K562 (cell line): ENCODE measurements at regions not wholly inside any gene's neighbourhood (a gene's known extent, or its start where the extent isn't known, plus 50 kb on each side); places are given as distances from the start of the nearest gene placed in this dataset.

Source experiments
- ATAC-seq: fragments of 200-7000 bp; cut with Tn5 transposase; 3 replicates; pipeline ENCODE4 v1.9.1; 2020; ENCODE audit warnings: moderate library complexity
- BruUV-seq: library from RNA; stranded (reverse); fragments of 400-500 nt; replicated peaks from 2 replicates; lab custom pipeline; 2021; lab: Mats Ljungman, UMichigan
- CTCF ChIA-PET: fragments of 300-600 bp; formaldehyde crosslinking; extraction: SDS; loops from one replicate; lab custom pipeline; 2021; ENCODE audit warnings: low intra/inter-chr PET ratio; lab: Yijun Ruan, JAX
- POLR2A ChIA-PET: fragments of 300-600, 350-650 bp; sonication (Branson Sonifier 250); formaldehyde crosslinking; extraction: SDS; loops from one replicate; lab custom pipeline; 2021; ENCODE audit warnings: antibody characterized with exemption, inconsistent platforms; lab: Yijun Ruan, JAX
- DNase-seq, 4 experiments: peaks; one replicate each; pipeline versions ENCODE4 v3.0.0 to v3.0.0-alpha.2; 2011 to 2018; ENCODE audit warnings: low spot score in 3 of 4, mixed read lengths in 3 of 4; ENCODE audit errors: extremely low read depth in 1 of 4
- FAIRE-seq: peaks from 2 replicates; lab custom pipeline; 2011; peaks lifted over from hg19 to GRCh38; lab: Jason Lieb, UNC
- H2AFZ ChIP-seq: 2 replicates; pipeline ENCODE4 v1.6.0; 2011; ENCODE audit warnings: low read depth, low read length, control low read depth, inconsistent platforms
- H3K27ac ChIP-seq: fragments of 200-600 bp; 3 replicates; pipeline ENCODE4 v1.8.0; 2011; ENCODE audit warnings: low read depth, mild to moderate bottlenecking, control low read depth, inconsistent platforms, low read length, moderate library complexity, mixed read lengths; ENCODE audit errors: extremely low read depth
- H3K27me3 ChIP-seq, 2 experiments: fragments of 300-600 bp in 1 of 2; 2 replicates in 1 of 2; 3 replicates in 1 of 2; pipeline versions ENCODE4 v1.6.0 to v1.8.0; 2011; ENCODE audit warnings: inconsistent platforms in 2 of 2, low read length in 2 of 2, mild to moderate bottlenecking in 1 of 2, mixed read lengths in 1 of 2, moderate library complexity in 1 of 2; ENCODE audit not compliant: control insufficient read depth in 2 of 2, insufficient read depth in 2 of 2
- H3K36me3 ChIP-seq: fragments of 300-600 bp; 3 replicates; pipeline ENCODE4 v1.8.0; 2011; ENCODE audit warnings: mild to moderate bottlenecking, low read length, inconsistent platforms; ENCODE audit not compliant: control insufficient read depth, insufficient read depth
- H3K4me1 ChIP-seq, 2 experiments: fragments of 200-600 bp in 1 of 2; replicated peaks in 1 of 2; 2 replicates in 1 of 2; 3 replicates in 1 of 2; pipeline versions ENCODE4 v1.5.1 to v1.8.0; 2011; ENCODE audit warnings: inconsistent platforms in 2 of 2, low read length in 2 of 2, mild to moderate bottlenecking in 1 of 2, mixed read lengths in 1 of 2, moderate library complexity in 1 of 2; ENCODE audit not compliant: control insufficient read depth in 2 of 2, insufficient read depth in 2 of 2
- H3K4me2 ChIP-seq: 2 replicates; pipeline ENCODE4 v1.6.1; 2011; ENCODE audit warnings: low read length, control low read depth, inconsistent platforms, mixed read lengths; ENCODE audit not compliant: insufficient read depth
- H3K4me3 ChIP-seq: fragments of 200-600 bp; sonication (generic), shearing (Covaris generic); 2 replicates; pipeline ENCODE4 v1.5.1; 2016; ENCODE audit warnings: control low read depth, inconsistent platforms
- H3K79me2 ChIP-seq: fragments of 200-600 bp; 3 replicates; pipeline ENCODE4 v1.8.0; 2011; ENCODE audit warnings: low read length, inconsistent platforms; ENCODE audit not compliant: control insufficient read depth, insufficient read depth
- H3K9ac ChIP-seq, 2 experiments: 2 replicates each; pipeline versions ENCODE4 v1.6.0 to v1.6.1; 2011; ENCODE audit warnings: low read depth in 2 of 2, low read length in 2 of 2, control low read depth in 1 of 2, inconsistent platforms in 1 of 2, mild to moderate bottlenecking in 1 of 2, mixed read lengths in 1 of 2; ENCODE audit not compliant: insufficient read depth in 1 of 2
- H3K9me1 ChIP-seq: one replicate; pipeline ENCODE4 v1.6.0; 2011; ENCODE audit warnings: inconsistent platforms, mild to moderate bottlenecking, low read length, moderate library complexity; ENCODE audit not compliant: control insufficient read depth, insufficient read depth
- H3K9me3 ChIP-seq: replicated peaks from 2 replicates; pipeline ENCODE4 v1.5.1; 2011; ENCODE audit warnings: low read depth, low read length, inconsistent platforms; ENCODE audit not compliant: control insufficient read depth, insufficient read depth
- H4K20me1 ChIP-seq: replicated peaks from 2 replicates; pipeline ENCODE4 v1.6.1; 2011; ENCODE audit warnings: low read length, inconsistent platforms, mixed read lengths; ENCODE audit not compliant: control insufficient read depth, insufficient read depth
- EWSR1 ChIP-seq: fragments of 450-650 bp; IDR thresholded peaks from 2 replicates; pipeline ENCODE4 v1.6.1; 2018; ENCODE audit warnings: borderline replicate concordance, mild to moderate bottlenecking, low read depth, moderate library complexity; ENCODE audit not compliant: partially characterized antibody
- NBN ChIP-seq: fragments of 450-650 bp; IDR thresholded peaks from 2 replicates; pipeline ENCODE4 v1.6.1; 2016; ENCODE audit warnings: low read depth, mild to moderate bottlenecking
- TCFL5 ChIP-seq: fragments of 250-450 bp; sonication (Bioruptor Pico); conservative IDR thresholded peaks from 2 replicates; pipeline ENCODE4 v1.6.1; 2021; ENCODE audit warnings: mild to moderate bottlenecking, moderate library complexity, matching md5 sums
- TFAM ChIP-seq: fragments of 250-450 bp; sonication (Bioruptor Pico); conservative IDR thresholded peaks from 2 replicates; pipeline ENCODE4 v1.5.0; 2021; ENCODE audit warnings: mild to moderate bottlenecking, moderate library complexity
- TGIF2 ChIP-seq: sonication (generic); formaldehyde crosslinking; IDR thresholded peaks from 2 replicates; pipeline ENCODE4 v1.8.1; 2022; ENCODE audit warnings: mild to moderate bottlenecking, missing genetic modification reagents, moderate library complexity
- ZNF431 ChIP-seq: sonication (generic); formaldehyde crosslinking; IDR thresholded peaks from 2 replicates; pipeline ENCODE4 v1.8.0; 2022; ENCODE audit warnings: mild to moderate bottlenecking, missing genetic modification reagents
- WGBS: fragments of 100-300 bp; shearing (Covaris generic); methylation state at CpG from one replicate; pipeline ENCODE4 v1.1.6; 2016; ENCODE audit warnings: low coverage, mixed read lengths; ENCODE audit not compliant: insufficient coverage; ENCODE audit errors: missing lambda C conversion rate; 5-methylcytosine and 5-hydroxymethylcytosine counted together
- in situ Hi-C: fragments of 300-500 bp; cut with MboI; formaldehyde crosslinking; loops from 4 replicates; pipeline ENCODE4 v1.15.0; 2018; ENCODE audit warnings: inconsistent platforms, mixed read lengths
- intact Hi-C: fragments of 100-400 bp; cut with micrococcal nuclease; formaldehyde crosslinking; loops from 2 replicates; pipeline ENCODE4 v1.14.2; 2022
- TF ChIP-seq, protein P1 (sequence below): fragments of 450-650 bp; IDR thresholded peaks from 2 replicates; pipeline ENCODE4 v1.6.1; 2016
- TF ChIP-seq, protein P2 (sequence below): fragments of 250-450 bp; sonication (Bioruptor Pico); IDR thresholded peaks from 2 replicates; pipeline ENCODE4 v1.9.0; 2021; ENCODE audit warnings: mild to moderate bottlenecking, inconsistent platforms
- TF ChIP-seq, protein P3 (sequence below): sonication (generic); IDR thresholded peaks from 2 replicates; pipeline ENCODE4 v1.6.1; 2016
- TF ChIP-seq, protein P4 (sequence below): fragments of 250-450 bp; sonication (Bioruptor Pico); IDR thresholded peaks from 2 replicates; pipeline ENCODE4 v1.8.0; 2022; ENCODE audit warnings: moderate library complexity, mild to moderate bottlenecking, inconsistent platforms

DNA sequence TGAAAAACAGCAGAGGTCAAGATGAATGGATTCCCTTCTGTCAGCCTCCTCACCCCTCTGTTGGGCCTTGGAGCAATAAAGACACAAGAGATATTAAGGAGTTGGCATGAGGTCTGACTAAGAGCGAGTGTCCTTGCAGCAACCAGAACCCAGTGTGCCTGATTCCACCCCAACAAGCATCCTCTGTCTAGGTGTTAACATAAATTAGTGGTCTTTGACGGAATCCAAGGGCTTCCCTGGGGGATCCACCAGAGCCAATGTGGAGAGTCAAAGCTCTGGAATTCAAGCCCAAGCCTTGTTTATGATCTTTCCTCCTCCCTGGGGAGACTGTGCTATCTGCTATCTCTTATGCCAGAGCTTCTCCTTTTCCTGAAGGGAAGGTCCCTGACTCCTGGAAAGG is 128.1 kb upstream of the SMIM23 start:
- Histone ChIP-seq H3K4me1 (no peaks in the 10 kb centered on the region), H3K27ac (no peak overlapping the region), H3K36me3 (no peaks in the 10 kb centered on the region), H3K4me2 (no peak overlapping the region), H4K20me1 (no peaks in the 10 kb centered on the region; the same call in 1 of the 2 replicates), H3K79me2 (no peaks in the 10 kb centered on the region), H3K27me3 (peaks cover 2 to 14% of the 10 kb centered on the region in 2 experiments; a peak in 3 of 5 replicates), H2AFZ (no peak overlapping the region), H3K9ac (no peak overlapping the region), H3K4me3 (no peak overlapping the region), H3K9me1 (no peaks in the 10 kb centered on the region), H3K9me3 (no peaks in the 10 kb centered on the region)
- ATAC-seq = no peak
- DNase-seq = no peak
- no TSS peak for BruUV-seq
- TF ChIP-seq EWSR1 = no peak
- TF ChIP-seq, protein P1, sequence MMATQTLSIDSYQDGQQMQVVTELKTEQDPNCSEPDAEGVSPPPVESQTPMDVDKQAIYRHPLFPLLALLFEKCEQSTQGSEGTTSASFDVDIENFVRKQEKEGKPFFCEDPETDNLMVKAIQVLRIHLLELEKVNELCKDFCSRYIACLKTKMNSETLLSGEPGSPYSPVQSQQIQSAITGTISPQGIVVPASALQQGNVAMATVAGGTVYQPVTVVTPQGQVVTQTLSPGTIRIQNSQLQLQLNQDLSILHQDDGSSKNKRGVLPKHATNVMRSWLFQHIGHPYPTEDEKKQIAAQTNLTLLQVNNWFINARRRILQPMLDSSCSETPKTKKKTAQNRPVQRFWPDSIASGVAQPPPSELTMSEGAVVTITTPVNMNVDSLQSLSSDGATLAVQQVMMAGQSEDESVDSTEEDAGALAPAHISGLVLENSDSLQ = no peak
- TF ChIP-seq, protein P2, sequence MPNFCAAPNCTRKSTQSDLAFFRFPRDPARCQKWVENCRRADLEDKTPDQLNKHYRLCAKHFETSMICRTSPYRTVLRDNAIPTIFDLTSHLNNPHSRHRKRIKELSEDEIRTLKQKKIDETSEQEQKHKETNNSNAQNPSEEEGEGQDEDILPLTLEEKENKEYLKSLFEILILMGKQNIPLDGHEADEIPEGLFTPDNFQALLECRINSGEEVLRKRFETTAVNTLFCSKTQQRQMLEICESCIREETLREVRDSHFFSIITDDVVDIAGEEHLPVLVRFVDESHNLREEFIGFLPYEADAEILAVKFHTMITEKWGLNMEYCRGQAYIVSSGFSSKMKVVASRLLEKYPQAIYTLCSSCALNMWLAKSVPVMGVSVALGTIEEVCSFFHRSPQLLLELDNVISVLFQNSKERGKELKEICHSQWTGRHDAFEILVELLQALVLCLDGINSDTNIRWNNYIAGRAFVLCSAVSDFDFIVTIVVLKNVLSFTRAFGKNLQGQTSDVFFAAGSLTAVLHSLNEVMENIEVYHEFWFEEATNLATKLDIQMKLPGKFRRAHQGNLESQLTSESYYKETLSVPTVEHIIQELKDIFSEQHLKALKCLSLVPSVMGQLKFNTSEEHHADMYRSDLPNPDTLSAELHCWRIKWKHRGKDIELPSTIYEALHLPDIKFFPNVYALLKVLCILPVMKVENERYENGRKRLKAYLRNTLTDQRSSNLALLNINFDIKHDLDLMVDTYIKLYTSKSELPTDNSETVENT (CRISPR knock-in tag) = no peak
- no peak for TF ChIP-seq NBN
- TF ChIP-seq ZNF431 (CRISPR knock-in tag) = no peak
- no peak for TF ChIP-seq TFAM (CRISPR knock-in tag)
- TF ChIP-seq, protein P3, sequence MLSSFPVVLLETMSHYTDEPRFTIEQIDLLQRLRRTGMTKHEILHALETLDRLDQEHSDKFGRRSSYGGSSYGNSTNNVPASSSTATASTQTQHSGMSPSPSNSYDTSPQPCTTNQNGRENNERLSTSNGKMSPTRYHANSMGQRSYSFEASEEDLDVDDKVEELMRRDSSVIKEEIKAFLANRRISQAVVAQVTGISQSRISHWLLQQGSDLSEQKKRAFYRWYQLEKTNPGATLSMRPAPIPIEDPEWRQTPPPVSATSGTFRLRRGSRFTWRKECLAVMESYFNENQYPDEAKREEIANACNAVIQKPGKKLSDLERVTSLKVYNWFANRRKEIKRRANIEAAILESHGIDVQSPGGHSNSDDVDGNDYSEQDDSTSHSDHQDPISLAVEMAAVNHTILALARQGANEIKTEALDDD = no peak
- TF ChIP-seq TCFL5 (CRISPR knock-in tag) = no peak
- TF ChIP-seq, protein P4, sequence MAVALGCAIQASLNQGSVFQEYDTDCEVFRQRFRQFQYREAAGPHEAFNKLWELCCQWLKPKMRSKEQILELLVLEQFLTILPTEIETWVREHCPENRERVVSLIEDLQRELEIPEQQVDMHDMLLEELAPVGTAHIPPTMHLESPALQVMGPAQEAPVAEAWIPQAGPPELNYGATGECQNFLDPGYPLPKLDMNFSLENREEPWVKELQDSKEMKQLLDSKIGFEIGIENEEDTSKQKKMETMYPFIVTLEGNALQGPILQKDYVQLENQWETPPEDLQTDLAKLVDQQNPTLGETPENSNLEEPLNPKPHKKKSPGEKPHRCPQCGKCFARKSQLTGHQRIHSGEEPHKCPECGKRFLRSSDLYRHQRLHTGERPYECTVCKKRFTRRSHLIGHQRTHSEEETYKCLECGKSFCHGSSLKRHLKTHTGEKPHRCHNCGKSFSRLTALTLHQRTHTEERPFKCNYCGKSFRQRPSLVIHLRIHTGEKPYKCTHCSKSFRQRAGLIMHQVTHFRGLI (CRISPR knock-in tag) = no peak
- TF ChIP-seq TGIF2 (CRISPR knock-in tag) = no peak
- CTCF ChIA-PET = no interaction called here
- POLR2A ChIA-PET = interaction anchor here (0.6 to 1.0 kb wide), 3 partner anchors 19 to 102 kb away, joined by 3 to 4 read pairs (median 3); no protein-coding TSS in a partner anchor
- no peak for FAIRE-seq
- intact Hi-C loops = no loop called here
- WGBS = 0% methylated on average over 2 of the region's 2 CpGs
- in situ Hi-C loops = no loop called here
